NOMO-1 treated with dmso at 0.1 percent for 144 hours (cell line): ENCODE measurements at regions not wholly inside any gene's neighbourhood (a gene's known extent, or its start where the extent isn't known, plus 50 kb on each side); places are given as distances from the start of the nearest gene placed in this dataset.

ENCODE experiments used
- DNase-seq: peaks from one replicate; lab custom pipeline; 2025; ENCODE audit not compliant: unreplicated experiment; lab: John Stamatoyannopoulos, UW

GRCh38 chr7:36802459-36803135, 78.3 kb upstream of the AOAH start:
- DNase-seq = no peak

GRCh38 chr7:36796850-36797536, 72.7 kb upstream of the AOAH start:
- DNase-seq = no peak

GRCh38 chr7:36795451-36796021, 71.2 kb upstream of the AOAH start:
- DNase-seq = no peak

- no peak for DNase-seq
These were observed 70.4 kb upstream of the AOAH start for GRCh38 chr7:36794689-36795088.

- no peak for DNase-seq
These were observed 68.1 kb upstream of the AOAH start for GRCh38 chr7:36792421-36792820.

GRCh38 chr7:36790311-36790787, 66.1 kb upstream of the AOAH start:
- DNase-seq = no peak

- no peak for DNase-seq
These were observed 64.7 kb upstream of the AOAH start for GRCh38 chr7:36788825-36789470.

GRCh38 chr7:36787933-36788378, 63.7 kb upstream of the AOAH start:
- DNase-seq = no peak

- DNase-seq = peak; percentile 51
These were observed 61.0 kb upstream of the AOAH start for GRCh38 chr7:36784991-36785940.

GRCh38 chr7:36781011-36781738, 56.9 kb upstream of the AOAH start:
- no peak for DNase-seq

- no peak for DNase-seq
These were observed 53.6 kb upstream of the AOAH start for GRCh38 chr7:36777855-36778254.

GRCh38 chr7:36777062-36777461, 52.8 kb upstream of the AOAH start:
- DNase-seq = no peak

- peak; percentile 37 for DNase-seq
These were observed 51.4 kb upstream of the AOAH start for GRCh38 chr7:36775676-36776075.

- no peak for DNase-seq
These were observed 50.8 kb upstream of the AOAH start for GRCh38 chr7:36775061-36775620.
